Neutrophil (primary cell): ENCODE measurements at regions not wholly inside any gene's neighbourhood (a gene's known extent, or its start where the extent isn't known, plus 50 kb on each side); places are given as distances from the start of the nearest gene placed in this dataset.

Experiments used
- H3K27ac ChIP-seq: fragments of 200-600 bp; sonication (generic); 2 replicates; pipeline ENCODE4 v1.5.1; 2016; ENCODE audit warnings: mild to moderate bottlenecking, moderate library complexity
- H3K27me3 ChIP-seq: fragments of 200-600 bp; sonication (generic); 2 replicates; pipeline ENCODE4 v1.6.0; 2016; ENCODE audit warnings: mild to moderate bottlenecking
- H3K36me3 ChIP-seq: fragments of 200-600 bp; sonication (generic); 2 replicates; pipeline ENCODE4 v1.5.1; 2017
- H3K4me1 ChIP-seq, 2 experiments: fragments of 200-600 bp in 1 of 2; sonication (generic) in 1 of 2; 1 replicate in 1 of 2; 2 replicates in 1 of 2; pipeline versions ENCODE4 v1.5.1 to v1.6.1; 2013 to 2016; ENCODE audit warnings: low read depth in 1 of 2, low read length in 1 of 2, mild to moderate bottlenecking in 1 of 2, moderate library complexity in 1 of 2; ENCODE audit not compliant: control insufficient read depth in 1 of 2, insufficient read depth in 1 of 2
- H3K4me3 ChIP-seq, 2 experiments: fragments of 200-600 bp in 1 of 2; sonication (generic) in 1 of 2; 1 replicate in 1 of 2; 2 replicates in 1 of 2; pipeline ENCODE4 v1.5.1; 2013 to 2016; ENCODE audit warnings: low read depth in 1 of 2, low read length in 1 of 2, mild to moderate bottlenecking in 1 of 2, moderate library complexity in 1 of 2
- H3K9me3 ChIP-seq: fragments of 200-600 bp; sonication (generic); 2 replicates; pipeline ENCODE4 v1.5.1; 2016
- TF ChIP-seq, protein P1 (sequence below): fragments of 200-600 bp; sonication (generic); IDR thresholded peaks from 2 replicates; pipeline ENCODE4 v1.5.1; 2016; ENCODE audit warnings: antibody characterized with exemption

DNA sequence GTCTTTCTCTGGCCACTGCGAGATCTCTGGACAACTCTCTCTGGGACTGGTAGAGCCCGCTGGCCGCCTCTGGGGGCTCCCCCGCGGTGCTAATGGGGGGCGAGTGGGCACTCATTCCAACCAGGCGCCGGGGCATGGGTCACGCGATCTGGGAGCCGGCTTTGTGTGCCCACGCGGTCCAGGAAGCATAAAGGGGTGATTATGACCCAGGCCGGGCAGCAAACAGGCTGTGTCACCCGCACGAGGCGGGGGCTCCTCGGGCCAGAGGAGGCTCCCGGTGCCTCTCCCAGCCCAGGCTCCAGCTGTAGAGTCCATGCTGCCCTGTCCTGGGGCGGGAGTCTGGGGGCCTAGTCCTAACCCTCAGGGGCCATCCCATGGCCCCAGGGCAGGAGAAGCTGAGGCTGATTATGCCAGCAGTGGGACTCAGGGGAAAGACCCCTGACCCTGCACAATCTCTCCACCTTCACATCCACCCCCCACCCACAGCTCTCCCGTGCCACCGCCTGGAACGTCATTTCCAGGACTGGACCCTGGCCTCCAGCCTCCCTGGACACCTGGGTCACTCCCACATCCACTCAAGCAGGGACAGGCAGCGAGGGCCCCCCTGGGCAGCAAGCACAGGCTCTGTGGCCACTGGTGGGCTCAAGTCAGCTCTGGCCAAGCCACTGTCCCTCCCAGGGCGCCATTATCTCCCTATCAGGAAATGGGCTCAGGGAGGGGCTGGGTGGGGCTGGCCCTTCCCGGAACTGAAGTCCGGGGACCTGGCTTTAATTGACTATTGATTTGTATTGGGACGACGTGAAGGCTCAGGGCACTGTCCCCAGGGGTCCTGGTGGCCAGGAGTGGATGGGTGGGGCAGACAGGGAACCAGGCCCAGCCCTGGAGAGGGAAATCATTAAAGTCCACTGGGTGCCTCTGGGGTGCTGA, 50.0 kb downstream of the PTPRS start:
- Histone ChIP-seq H3K9me3 (no peaks in the 10 kb centered on the region), H3K27me3 (peaks cover 59% of the 10 kb centered on the region), H3K4me1 (peaks cover 7 to 14% of the 10 kb centered on the region in 2 experiments), H3K27ac (no peak overlapping the region), H3K36me3 (no peaks in the 10 kb centered on the region), H3K4me3 (no peak overlapping the region)
- TF ChIP-seq, protein P1, sequence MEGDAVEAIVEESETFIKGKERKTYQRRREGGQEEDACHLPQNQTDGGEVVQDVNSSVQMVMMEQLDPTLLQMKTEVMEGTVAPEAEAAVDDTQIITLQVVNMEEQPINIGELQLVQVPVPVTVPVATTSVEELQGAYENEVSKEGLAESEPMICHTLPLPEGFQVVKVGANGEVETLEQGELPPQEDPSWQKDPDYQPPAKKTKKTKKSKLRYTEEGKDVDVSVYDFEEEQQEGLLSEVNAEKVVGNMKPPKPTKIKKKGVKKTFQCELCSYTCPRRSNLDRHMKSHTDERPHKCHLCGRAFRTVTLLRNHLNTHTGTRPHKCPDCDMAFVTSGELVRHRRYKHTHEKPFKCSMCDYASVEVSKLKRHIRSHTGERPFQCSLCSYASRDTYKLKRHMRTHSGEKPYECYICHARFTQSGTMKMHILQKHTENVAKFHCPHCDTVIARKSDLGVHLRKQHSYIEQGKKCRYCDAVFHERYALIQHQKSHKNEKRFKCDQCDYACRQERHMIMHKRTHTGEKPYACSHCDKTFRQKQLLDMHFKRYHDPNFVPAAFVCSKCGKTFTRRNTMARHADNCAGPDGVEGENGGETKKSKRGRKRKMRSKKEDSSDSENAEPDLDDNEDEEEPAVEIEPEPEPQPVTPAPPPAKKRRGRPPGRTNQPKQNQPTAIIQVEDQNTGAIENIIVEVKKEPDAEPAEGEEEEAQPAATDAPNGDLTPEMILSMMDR: no peak

DNA sequence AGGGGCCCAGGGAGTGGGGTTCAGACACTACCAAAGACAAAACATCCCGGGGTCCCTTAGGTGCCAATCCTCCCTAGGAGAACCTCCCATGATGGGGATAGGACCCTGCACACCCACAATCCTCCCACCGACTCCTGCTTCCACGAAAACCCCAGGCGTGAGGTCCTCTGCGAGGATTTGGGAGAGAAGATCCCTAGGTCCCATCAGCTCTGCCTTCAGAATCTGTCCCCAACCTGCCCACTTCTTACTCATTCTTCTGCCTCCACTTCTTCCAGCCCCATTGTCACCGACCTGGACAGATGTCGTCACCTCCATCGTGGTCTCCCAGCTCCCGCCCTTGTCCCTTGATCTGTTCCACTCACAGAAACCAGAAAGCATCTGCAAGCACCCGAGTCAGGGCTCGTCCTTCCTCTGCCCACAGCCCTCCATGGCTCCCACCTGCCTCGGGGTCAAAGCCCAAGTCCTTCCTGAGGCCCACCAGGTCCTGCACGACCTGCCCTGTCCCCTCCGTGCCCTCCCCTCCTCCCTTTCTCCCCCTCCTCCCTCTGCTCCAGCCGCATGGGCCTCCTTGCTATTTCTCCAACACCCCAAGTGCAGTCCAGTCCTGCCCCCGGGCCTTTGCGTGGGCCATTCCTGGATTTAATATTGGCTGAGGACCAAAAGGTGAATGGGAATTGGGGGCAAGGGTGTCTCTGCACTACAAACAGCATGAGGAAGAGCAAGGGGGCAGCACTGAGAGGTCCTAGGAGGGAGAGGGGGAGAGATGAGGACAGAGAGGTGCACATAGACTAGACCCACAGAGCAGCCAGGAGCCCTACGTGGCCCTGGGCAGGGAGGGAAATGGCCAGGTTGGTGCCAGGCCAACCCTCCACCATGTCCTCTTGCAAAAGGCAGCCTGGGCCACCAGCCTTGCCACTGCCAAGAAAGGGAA, 51.3 kb downstream of the PTPRS start:
- Histone ChIP-seq H3K27me3 (peaks cover 46% of the 10 kb centered on the region), H3K4me1 (peaks cover 7 to 14% of the 10 kb centered on the region in 2 experiments), H3K4me3 (no peak overlapping the region), H3K36me3 (no peaks in the 10 kb centered on the region), H3K9me3 (no peaks in the 10 kb centered on the region), H3K27ac (no peak overlapping the region)
- TF ChIP-seq, protein P1: no peak

DNA sequence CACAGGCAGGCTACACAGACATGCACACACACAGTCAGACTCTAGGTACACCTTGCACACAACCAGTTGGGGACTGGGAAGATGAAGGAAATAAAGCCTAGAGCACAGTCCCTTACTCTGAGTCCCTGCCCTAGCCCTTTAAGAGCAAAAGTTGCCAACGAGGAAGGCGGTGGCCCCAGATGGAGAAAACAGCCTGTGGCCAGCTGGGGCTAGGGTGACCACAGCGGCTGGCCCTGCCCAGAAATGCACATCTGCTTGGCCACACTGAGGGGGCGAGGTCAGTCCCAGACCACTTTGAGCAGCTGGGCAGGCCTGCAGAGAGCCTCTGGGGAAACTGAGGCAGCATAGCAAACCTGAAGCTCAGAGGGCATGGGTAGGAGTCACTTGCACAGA, 52.3 kb downstream of the PTPRS start:
- Histone ChIP-seq H3K27ac (no peak overlapping the region), H3K4me1 (peaks cover 7 to 11% of the 10 kb centered on the region in 2 experiments), H3K4me3 (no peak overlapping the region), H3K9me3 (no peaks in the 10 kb centered on the region), H3K27me3 (peaks cover 36% of the 10 kb centered on the region), H3K36me3 (no peaks in the 10 kb centered on the region)
- TF ChIP-seq, protein P1: no peak

DNA sequence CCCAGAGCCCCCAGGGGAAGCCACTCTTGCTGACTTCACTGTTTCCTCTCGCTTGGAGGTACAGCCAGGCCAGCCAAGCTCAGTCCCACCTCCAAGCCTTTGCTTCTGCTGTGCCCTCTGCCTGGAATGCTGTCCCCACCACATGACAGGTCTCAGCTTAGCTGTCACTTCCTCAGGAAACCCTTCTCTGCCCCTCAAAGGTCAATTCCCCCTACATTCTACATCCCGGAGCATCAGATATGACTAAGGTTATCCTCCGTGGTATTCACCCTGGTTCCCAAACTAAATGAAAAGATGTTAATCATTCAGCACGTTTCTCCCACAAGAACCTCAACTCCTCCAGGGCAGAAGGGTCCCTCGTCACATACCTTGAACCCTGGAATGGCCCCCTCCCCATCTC, 53.5 kb downstream of the PTPRS start:
- no peak overlapping the region for H3K4me3 ChIP-seq
- H3K36me3 ChIP-seq: no peaks in the 10 kb centered on the region
- H3K4me1 ChIP-seq: no peaks in the 10 kb centered on the region
- no peaks in the 10 kb centered on the region for H3K9me3 ChIP-seq
- peaks cover 24% of the 10 kb centered on the region for H3K27me3 ChIP-seq
- no peak overlapping the region for H3K27ac ChIP-seq
- TF ChIP-seq, protein P1: no peak

DNA sequence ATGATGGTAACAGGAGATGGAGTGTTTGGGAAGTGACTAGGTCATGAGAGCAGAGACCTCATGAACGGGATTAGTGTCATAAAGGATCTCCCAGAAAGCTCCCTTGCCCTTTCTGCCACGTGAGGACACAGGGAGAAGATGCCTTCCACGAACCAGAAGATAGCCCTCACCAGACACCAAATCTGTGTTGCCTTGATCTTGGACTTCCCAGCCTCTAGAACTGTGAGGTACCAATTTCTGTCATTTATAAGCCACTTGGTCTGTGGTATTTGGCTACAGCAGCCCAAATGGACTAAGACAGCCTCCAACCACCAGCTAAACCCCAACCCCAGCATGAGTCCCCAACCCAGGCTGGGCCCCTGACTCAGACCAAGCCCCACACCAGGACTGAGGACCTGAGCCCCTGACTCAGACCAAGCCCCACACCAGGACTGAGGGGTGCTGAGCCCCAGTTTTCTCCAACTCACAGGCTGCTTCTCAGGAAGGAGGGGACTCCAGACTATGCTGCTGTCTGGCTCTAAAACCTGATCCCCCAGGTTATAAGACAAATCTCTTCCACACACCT, 54.1 kb downstream of the PTPRS start:
- H3K27me3 ChIP-seq: peaks cover 18% of the 10 kb centered on the region
- H3K36me3 ChIP-seq: no peaks in the 10 kb centered on the region
- H3K9me3 ChIP-seq: no peaks in the 10 kb centered on the region
- no peak overlapping the region for H3K27ac ChIP-seq
- TF ChIP-seq, protein P1: no peak
- H3K4me1 ChIP-seq: no peaks in the 10 kb centered on the region
- H3K4me3 ChIP-seq: no peak overlapping the region
